HEK293T (cell line): ENCODE measurements at regions not wholly inside any gene's neighbourhood (a gene's known extent, or its start where the extent isn't known, plus 50 kb on each side); places are given as distances from the start of the nearest gene placed in this dataset.

Experiments
- ARNT ChIP-seq: fragments of 450-650 bp; IDR thresholded peaks from 2 replicates; pipeline ENCODE4 v1.6.1; 2017; ENCODE audit warnings: mild to moderate bottlenecking
- BHLHE40 ChIP-seq: fragments of 450-650 bp; IDR thresholded peaks from 2 replicates; pipeline ENCODE4 v1.6.1; 2016; ENCODE audit warnings: mild to moderate bottlenecking, moderate library complexity, borderline replicate concordance
- FOXK2 ChIP-seq: fragments of 450-650 bp; IDR thresholded peaks from 2 replicates; pipeline ENCODE4 v1.6.1; 2016; ENCODE audit warnings: mild to moderate bottlenecking
- FOXM1 ChIP-seq: fragments of 450-650 bp; IDR thresholded peaks from 2 replicates; pipeline ENCODE4 v1.6.1; 2017; ENCODE audit warnings: mild to moderate bottlenecking, borderline replicate concordance
- L3MBTL2 ChIP-seq: fragments of 450-650 bp; conservative IDR thresholded peaks from 2 replicates; pipeline ENCODE4 v1.6.1; 2016; ENCODE audit warnings: mild to moderate bottlenecking
- LEF1 ChIP-seq: fragments of 450-650 bp; IDR thresholded peaks from 2 replicates; pipeline ENCODE4 v1.6.1; 2017; ENCODE audit warnings: mild to moderate bottlenecking, borderline replicate concordance

DNA sequence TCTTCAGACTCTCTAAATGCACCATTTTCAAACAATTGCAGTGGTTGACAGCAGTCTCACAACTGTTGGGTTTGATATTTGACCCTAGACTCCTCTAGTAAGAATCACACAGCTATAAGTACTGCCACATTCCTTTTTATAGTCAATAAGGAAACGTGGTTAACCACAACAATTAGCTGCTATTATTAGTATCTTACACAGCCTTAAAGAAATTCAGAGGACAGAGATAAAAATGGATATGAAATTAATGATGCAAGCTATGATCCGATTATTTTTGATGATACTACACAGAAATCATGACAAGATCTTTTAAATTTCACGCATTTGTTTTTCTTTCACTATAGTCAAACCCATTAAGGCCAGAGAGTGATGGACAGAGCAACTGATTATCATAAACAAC lies 288.6 kb upstream of the C9orf72 start:
- TF ChIP-seq FOXM1 (no peak), FOXK2 (no peak), L3MBTL2 (no peak), BHLHE40 (no peak), LEF1 (no peak), ARNT (no peak)
